Left lung (tissue), 4 donors: ENCODE measurements at regions not wholly inside any gene's neighbourhood (a gene's known extent, or its start where the extent isn't known, plus 50 kb on each side); places are given as distances from the start of the nearest gene placed in this dataset.
A peak's percentile ranks its signal among the peaks of the same experiment; 100 is the strongest.

Experiments used
- ATAC-seq: fragments of 200-7000 bp; cut with Tn5 transposase; one replicate; pipeline ENCODE4 v1.9.1; 2020; ENCODE audit warnings: moderate library complexity
- DNase-seq, 4 donors: peaks; one replicate each; pipeline ENCODE4 v3.0.0-alpha.2; 2013 to 2020
- H3K27ac ChIP-seq, 2 donors: fragments of 200-600 bp; sonication (generic) in 1 of 2; one replicate each; pipeline versions ENCODE4 v1.5.0 to v1.8.0; 2020 to 2021
- H3K27me3 ChIP-seq, 2 donors: fragments of 200-600 bp; sonication (generic) in 1 of 2; one replicate each; pipeline versions ENCODE4 v1.5.0 to v1.8.0; 2020 to 2021
- H3K36me3 ChIP-seq, 2 donors: fragments of 200-600 bp; sonication (generic) in 1 of 2; one replicate each; pipeline versions ENCODE4 v1.5.0 to v1.8.0; 2020 to 2021
- H3K4me1 ChIP-seq, 2 donors: fragments of 200-600 bp; one replicate each; pipeline ENCODE4 v1.8.0; 2021
- H3K4me3 ChIP-seq, 2 donors: fragments of 200-600 bp; sonication (generic) in 1 of 2; one replicate each; pipeline versions ENCODE4 v1.5.0 to v1.8.0; 2020 to 2021; ENCODE audit warnings: mild to moderate bottlenecking in 1 of 2
- H3K9me3 ChIP-seq, 2 donors: fragments of 200-600 bp; sonication (generic) in 1 of 2; one replicate each; pipeline versions ENCODE4 v1.5.0 to v1.8.0; 2020 to 2021
- intact Hi-C, 2 donors: fragments of 100-400 bp; cut with DNase I; formaldehyde crosslinking; loops; one replicate each; pipeline versions ENCODE4 v1.11.2 to v1.14.2; 2022
- TF ChIP-seq, protein P1 (sequence below), 2 donors: fragments of 200-600 bp; sonication (generic) in 1 of 2; IDR thresholded peaks; one replicate each; pipeline versions ENCODE4 v1.5.0 to v1.8.0; 2021; ENCODE audit warnings: antibody characterized with exemption in 2 of 2
- donor health status: DM: no; HTN: yes; CAD: no.
- donor health status: DM: no; HTN: no; CAD: no.

DNA sequence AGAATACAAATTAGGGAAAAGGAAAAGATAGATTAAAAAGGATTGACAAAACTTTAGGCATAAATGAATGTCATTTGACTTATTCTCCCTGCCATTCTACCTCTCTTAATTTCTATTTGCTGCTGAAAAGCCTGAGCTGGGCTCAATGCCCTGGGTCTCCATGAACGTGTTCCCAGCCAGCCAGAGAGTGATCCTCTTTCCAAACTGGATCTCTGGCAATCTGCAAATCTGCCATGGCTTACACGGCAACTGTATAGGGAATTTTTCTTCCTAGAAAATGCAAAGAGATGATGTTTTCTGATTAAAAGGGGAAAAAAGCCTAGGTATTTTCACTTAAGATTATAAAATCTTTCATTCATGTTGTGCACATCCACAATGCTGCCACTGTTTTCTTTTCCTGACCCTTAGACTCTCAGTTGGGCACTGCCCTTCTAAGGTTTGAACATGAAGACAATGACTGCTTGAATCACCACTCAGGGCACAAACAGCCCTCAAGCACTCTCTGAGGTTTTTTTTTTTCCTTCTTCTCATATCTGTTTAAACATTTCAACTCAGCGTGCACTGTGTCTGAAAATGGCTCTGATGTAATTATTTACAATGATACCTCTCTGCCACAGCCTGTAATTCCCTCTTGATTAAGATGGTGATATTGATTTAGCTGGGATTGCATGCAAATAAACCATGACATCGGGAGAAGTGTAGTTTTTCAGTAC is 60.3 kb downstream of the DACT1 start:
- ATAC-seq = peak; percentile 94
- Histone ChIP-seq H3K4me1 (no peaks in the 10 kb centered on the region), H3K27ac (no peak overlapping the region), H3K4me3 (no peak overlapping the region), H3K36me3 (no peaks in the 10 kb centered on the region), H3K27me3 (peaks cover 0 to 6% of the 10 kb centered on the region in 2 donors), H3K9me3 (no peaks in the 10 kb centered on the region)
- TF ChIP-seq, protein P1, sequence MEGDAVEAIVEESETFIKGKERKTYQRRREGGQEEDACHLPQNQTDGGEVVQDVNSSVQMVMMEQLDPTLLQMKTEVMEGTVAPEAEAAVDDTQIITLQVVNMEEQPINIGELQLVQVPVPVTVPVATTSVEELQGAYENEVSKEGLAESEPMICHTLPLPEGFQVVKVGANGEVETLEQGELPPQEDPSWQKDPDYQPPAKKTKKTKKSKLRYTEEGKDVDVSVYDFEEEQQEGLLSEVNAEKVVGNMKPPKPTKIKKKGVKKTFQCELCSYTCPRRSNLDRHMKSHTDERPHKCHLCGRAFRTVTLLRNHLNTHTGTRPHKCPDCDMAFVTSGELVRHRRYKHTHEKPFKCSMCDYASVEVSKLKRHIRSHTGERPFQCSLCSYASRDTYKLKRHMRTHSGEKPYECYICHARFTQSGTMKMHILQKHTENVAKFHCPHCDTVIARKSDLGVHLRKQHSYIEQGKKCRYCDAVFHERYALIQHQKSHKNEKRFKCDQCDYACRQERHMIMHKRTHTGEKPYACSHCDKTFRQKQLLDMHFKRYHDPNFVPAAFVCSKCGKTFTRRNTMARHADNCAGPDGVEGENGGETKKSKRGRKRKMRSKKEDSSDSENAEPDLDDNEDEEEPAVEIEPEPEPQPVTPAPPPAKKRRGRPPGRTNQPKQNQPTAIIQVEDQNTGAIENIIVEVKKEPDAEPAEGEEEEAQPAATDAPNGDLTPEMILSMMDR (IDR thresholded peaks at IDR 0.05) = no peak
- no peak for DNase-seq
- intact Hi-C loops = no loop called here

DNA sequence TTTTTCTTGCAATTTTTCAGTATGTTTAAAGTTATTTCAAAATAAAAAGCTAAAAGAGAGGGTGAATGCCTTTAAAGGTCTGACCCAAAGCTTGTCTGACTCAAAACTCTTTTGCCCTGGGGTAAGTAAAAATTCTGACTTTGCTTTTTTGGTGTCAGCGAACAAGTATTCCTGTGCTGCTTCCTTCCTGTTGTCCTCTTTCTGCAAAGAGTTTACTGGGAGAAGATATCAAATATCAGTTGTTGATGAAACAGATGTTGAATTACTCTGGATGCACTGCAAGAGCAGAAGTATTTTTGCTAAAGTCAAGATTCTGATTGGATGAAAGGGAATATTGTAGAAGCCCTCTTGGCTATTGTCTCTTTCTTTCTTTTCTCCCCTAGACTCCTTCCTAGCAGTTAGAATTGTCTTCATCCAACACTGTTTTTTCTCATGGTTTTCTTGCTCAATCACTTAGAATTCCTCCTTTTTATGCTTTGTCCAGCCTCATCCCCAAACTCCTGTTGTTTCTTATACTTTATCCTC is 62.0 kb downstream of the DACT1 start:
- Histone ChIP-seq H3K4me1 (no peaks in the 10 kb centered on the region), H3K4me3 (no peak overlapping the region), H3K27ac (no peak overlapping the region), H3K9me3 (no peaks in the 10 kb centered on the region), H3K27me3 (peaks cover 0 to 6% of the 10 kb centered on the region in 2 donors), H3K36me3 (no peaks in the 10 kb centered on the region)
- TF ChIP-seq, protein P1 (IDR thresholded peaks at IDR 0.05) = no peak
- no peak for ATAC-seq
- intact Hi-C loops = no loop called here
- no peak for DNase-seq

DNA sequence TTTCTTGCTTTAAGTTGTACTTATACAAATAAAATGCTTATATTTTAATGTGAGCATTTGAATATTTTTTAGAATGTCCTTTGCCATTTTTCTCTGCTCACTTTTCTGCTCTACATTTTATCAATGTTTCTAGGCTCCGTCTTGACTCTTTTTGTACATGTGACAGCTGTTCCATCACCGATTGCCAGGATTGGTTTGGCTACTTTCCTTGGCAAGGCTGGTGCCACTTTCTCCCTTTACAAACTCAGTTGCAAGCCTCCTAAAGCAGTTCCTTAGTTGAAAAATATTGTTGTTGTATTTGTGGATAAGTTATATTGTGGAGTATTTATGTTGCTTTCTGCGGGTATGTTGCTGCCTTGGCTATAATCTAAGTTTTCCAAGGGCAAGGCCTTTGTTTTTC is 63.4 kb downstream of the DACT1 start:
- ATAC-seq (no peak), DNase-seq (no peak)
- TF ChIP-seq, protein P1 (IDR thresholded peaks at IDR 0.05) = no peak
- Histone ChIP-seq H3K4me3 (no peak overlapping the region), H3K27me3 (peaks cover 0 to 6% of the 10 kb centered on the region in 2 donors), H3K4me1 (no peaks in the 10 kb centered on the region), H3K36me3 (no peaks in the 10 kb centered on the region), H3K9me3 (no peaks in the 10 kb centered on the region), H3K27ac (no peak overlapping the region)
- intact Hi-C loops = no loop called here

DNA sequence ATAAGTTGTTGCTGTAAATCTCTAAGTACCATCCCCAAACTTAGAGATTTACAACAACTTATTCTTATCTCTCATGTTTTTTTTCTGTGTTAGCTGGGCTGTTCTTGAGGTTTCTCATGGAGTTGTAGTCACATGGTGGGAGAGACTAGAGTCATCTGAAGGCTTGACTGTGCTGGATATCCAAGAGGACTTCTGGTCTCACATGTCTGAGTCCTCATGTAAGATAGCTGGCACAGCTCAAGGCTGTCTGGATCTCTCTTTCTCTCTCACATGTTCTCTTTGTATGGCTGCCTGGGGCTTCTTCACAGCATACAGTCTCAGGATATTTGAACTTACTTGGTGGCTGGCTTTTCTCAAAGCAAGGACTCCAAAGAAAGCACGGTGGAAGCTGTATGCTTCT is 63.8 kb downstream of the DACT1 start:
- intact Hi-C loops = no loop called here
- no peaks in the 10 kb centered on the region for H3K36me3 ChIP-seq
- H3K4me1 ChIP-seq = no peaks in the 10 kb centered on the region
- DNase-seq (no peak), ATAC-seq (no peak)
- peaks cover 0 to 6% of the 10 kb centered on the region in 2 donors for H3K27me3 ChIP-seq
- TF ChIP-seq, protein P1 (IDR thresholded peaks at IDR 0.05) = no peak
- H3K4me3 ChIP-seq = no peak overlapping the region
- H3K27ac ChIP-seq = no peak overlapping the region
- H3K9me3 ChIP-seq = no peaks in the 10 kb centered on the region

DNA sequence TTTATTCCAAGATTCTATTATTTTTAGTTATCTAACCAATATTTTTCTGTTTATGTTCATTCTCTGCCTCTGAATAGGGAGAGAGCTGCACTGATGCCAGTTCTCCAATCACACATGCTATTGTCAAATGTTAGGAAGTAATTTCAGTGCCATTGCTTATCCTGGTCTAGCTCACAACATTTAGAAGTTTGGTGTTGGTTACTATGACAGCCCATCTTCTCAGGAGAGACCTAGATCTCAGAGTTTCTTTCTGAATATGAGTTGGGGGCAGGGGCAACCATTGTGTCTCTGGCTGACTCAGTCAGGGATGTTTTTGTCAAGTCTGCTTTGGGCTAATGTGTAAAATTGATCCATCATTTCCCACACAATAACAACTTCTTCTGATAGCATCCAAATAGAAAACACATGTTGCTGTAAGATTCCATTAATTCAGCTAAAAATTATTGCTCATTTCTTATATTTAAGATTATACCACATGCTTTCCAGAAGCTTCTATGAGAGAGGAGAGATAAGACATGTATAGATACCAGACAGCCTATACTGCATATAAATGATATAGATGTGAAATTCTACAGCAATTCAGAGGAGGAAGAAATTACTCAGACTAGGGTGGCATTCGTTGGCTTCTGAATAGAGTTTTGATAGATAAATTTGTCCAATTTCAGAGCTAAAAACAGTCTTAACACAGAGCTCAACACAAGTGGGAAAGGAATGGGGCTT is 64.8 kb downstream of the DACT1 start:
- intact Hi-C loops = no loop called here
- ATAC-seq = no peak

More for the DNA sequence above, 64.8 kb downstream of the DACT1 start:
- TF ChIP-seq, protein P1 (IDR thresholded peaks at IDR 0.05) = no peak
- Histone ChIP-seq H3K36me3 (no peaks in the 10 kb centered on the region), H3K9me3 (no peaks in the 10 kb centered on the region), H3K4me1 (no peaks in the 10 kb centered on the region), H3K27ac (no peak overlapping the region), H3K4me3 (no peak overlapping the region), H3K27me3 (peaks cover 0 to 6% of the 10 kb centered on the region in 2 donors)
- DNase-seq = no peak
